HG02840 (cell line): ENCODE measurements at regions not wholly inside any gene's neighbourhood (a gene's known extent, or its start where the extent isn't known, plus 50 kb on each side); places are given as distances from the start of the nearest gene placed in this dataset.
"Not testable (repeated sequence)": the region's sequence is repeated elsewhere in the genome, so short reads cannot be mapped to it uniquely, and the experiment has no call there.

Experiments
- ATAC-seq: cut with Tn5 transposase; IDR thresholded peaks from one replicate; pipeline ENCODE4 v1.9.1; 2021; ENCODE audit warnings: mild to moderate bottlenecking, moderate library complexity, moderate number of reproducible peaks; ENCODE audit not compliant: unreplicated experiment, low FRiP score

- no peak for ATAC-seq
These were observed 147.0 kb upstream of the API5 start for GRCh38 chr11:43164831-43165230.

- not testable (repeated sequence) for ATAC-seq
These were observed 146.4 kb upstream of the API5 start for GRCh38 chr11:43165393-43165792.

- ATAC-seq: not testable (repeated sequence)
These were observed 143.6 kb upstream of the API5 start for GRCh38 chr11:43168241-43168640.

- ATAC-seq: no peak
These were observed 139.3 kb upstream of the API5 start for GRCh38 chr11:43172477-43172876.

GRCh38 chr11:43177975-43178374 lies 133.8 kb upstream of the API5 start:
- ATAC-seq: no peak

- ATAC-seq: not testable (repeated sequence)
These were observed 117.3 kb upstream of the API5 start for GRCh38 chr11:43194459-43194858.

GRCh38 chr11:43197379-43197778 lies 114.4 kb upstream of the API5 start:
- ATAC-seq: no peak

GRCh38 chr11:43200031-43200430 lies 111.8 kb upstream of the API5 start:
- no peak for ATAC-seq

- no peak for ATAC-seq
These were observed 99.5 kb upstream of the API5 start for GRCh38 chr11:43212279-43212678.

- no peak for ATAC-seq
These were observed 97.3 kb upstream of the API5 start for GRCh38 chr11:43214471-43214870.

GRCh38 chr11:43217849-43218248 lies 93.9 kb upstream of the API5 start:
- ATAC-seq: no peak

GRCh38 chr11:43222215-43222614 lies 89.6 kb upstream of the API5 start:
- no peak for ATAC-seq

GRCh38 chr11:43223026-43223425 lies 88.8 kb upstream of the API5 start:
- ATAC-seq: no peak

GRCh38 chr11:43234881-43235280 lies 76.9 kb upstream of the API5 start:
- ATAC-seq: no peak

GRCh38 chr11:43238341-43238740 lies 73.5 kb upstream of the API5 start:
- no peak for ATAC-seq

- no peak for ATAC-seq
These were observed 72.0 kb upstream of the API5 start for GRCh38 chr11:43239791-43240190.

- no peak for ATAC-seq
These were observed 69.4 kb upstream of the API5 start for GRCh38 chr11:43242401-43242800.

GRCh38 chr11:43243927-43244326 lies 67.9 kb upstream of the API5 start:
- no peak for ATAC-seq

GRCh38 chr11:43245466-43245865 lies 66.3 kb upstream of the API5 start:
- ATAC-seq: no peak

- ATAC-seq: no peak
These were observed 61.5 kb upstream of the API5 start for GRCh38 chr11:43250309-43250708.

GRCh38 chr11:43261775-43262174 lies 50.0 kb upstream of the API5 start:
- ATAC-seq: no peak
